Astrocyte (in vitro differentiated cells and primary cell): ENCODE measurements at regions not wholly inside any gene's neighbourhood (a gene's known extent, or its start where the extent isn't known, plus 50 kb on each side); places are given as distances from the start of the nearest gene placed in this dataset.

Experiments used
- DNase-seq: peaks from one replicate; pipeline ENCODE4 v3.0.0-alpha.2; 2010; ENCODE audit warnings: low read depth
- FAIRE-seq: peaks from 2 replicates; lab custom pipeline; 2011; peaks lifted over from hg19 to GRCh38; lab: Jason Lieb, UNC
- H2AFZ ChIP-seq: 2 replicates; pipeline ENCODE4 v1.6.0; 2012; ENCODE audit warnings: low read depth, low read length, inconsistent platforms
- H3K27ac ChIP-seq: 2 replicates; pipeline ENCODE4 v1.5.1; 2011; ENCODE audit warnings: low read depth, low read length, inconsistent platforms
- H3K27me3 ChIP-seq: 2 replicates; pipeline ENCODE4 v1.6.0; 2011; ENCODE audit warnings: low read length, inconsistent platforms; ENCODE audit not compliant: insufficient read depth
- H3K36me3 ChIP-seq: 2 replicates; pipeline ENCODE4 v1.5.1; 2011; ENCODE audit warnings: low read length, inconsistent platforms; ENCODE audit not compliant: insufficient read depth
- H3K4me1 ChIP-seq: 2 replicates; pipeline ENCODE4 v1.5.1; 2011; ENCODE audit warnings: low read length, inconsistent platforms; ENCODE audit not compliant: insufficient read depth
- H3K4me2 ChIP-seq: 2 replicates; pipeline ENCODE4 v1.6.0; 2012; ENCODE audit warnings: low read length, inconsistent platforms
- H3K4me3 ChIP-seq: 2 replicates; pipeline ENCODE4 v1.5.1; 2011; ENCODE audit warnings: low read depth, mild to moderate bottlenecking, low read length, inconsistent platforms; ENCODE audit not compliant: insufficient read depth
- H3K79me2 ChIP-seq: 2 replicates; pipeline ENCODE4 v1.6.0; 2012; ENCODE audit warnings: mild to moderate bottlenecking, low read length, inconsistent platforms; ENCODE audit not compliant: insufficient read depth
- H3K9ac ChIP-seq: 2 replicates; pipeline ENCODE4 v1.6.0; 2012; ENCODE audit warnings: mild to moderate bottlenecking, low read length, inconsistent platforms
- H3K9me3 ChIP-seq: 2 replicates; pipeline ENCODE4 v1.5.1; 2012; ENCODE audit warnings: low read depth, mild to moderate bottlenecking, low read length, inconsistent platforms; ENCODE audit not compliant: insufficient read depth
- H4K20me1 ChIP-seq: 2 replicates; pipeline ENCODE4 v1.6.0; 2012; ENCODE audit warnings: low read length, inconsistent platforms; ENCODE audit not compliant: insufficient read depth
- H3K27ac Mint-ChIP-seq: one replicate; pipeline ENCODE4 v1.8.0; 2021; ENCODE audit warnings: mild to moderate bottlenecking, mixed read lengths; ENCODE audit not compliant: unreplicated experiment
- H3K27me3 Mint-ChIP-seq: one replicate; pipeline ENCODE4 v1.8.0; 2021; ENCODE audit warnings: low read depth, mixed read lengths; ENCODE audit not compliant: unreplicated experiment
- H3K36me3 Mint-ChIP-seq: one replicate; pipeline ENCODE4 v1.8.0; 2021; ENCODE audit warnings: low read depth, mixed read lengths; ENCODE audit not compliant: unreplicated experiment
- H3K4me1 Mint-ChIP-seq: one replicate; pipeline ENCODE4 v1.8.0; 2021; ENCODE audit warnings: low read depth, mixed read lengths; ENCODE audit not compliant: unreplicated experiment
- H3K4me3 Mint-ChIP-seq: one replicate; pipeline ENCODE4 v1.8.0; 2021; ENCODE audit warnings: mild to moderate bottlenecking, moderate library complexity, mixed read lengths; ENCODE audit not compliant: unreplicated experiment
- H3K9me3 Mint-ChIP-seq: one replicate; pipeline ENCODE4 v1.8.0; 2021; ENCODE audit warnings: mild to moderate bottlenecking, mixed read lengths; ENCODE audit not compliant: unreplicated experiment
- EZH2 ChIP-seq: IDR thresholded peaks from 2 replicates; pipeline ENCODE4 v1.6.1; 2012; ENCODE audit warnings: mild to moderate bottlenecking, low read length, inconsistent platforms; ENCODE audit not compliant: insufficient read depth
- TF ChIP-seq, protein P1 (sequence below): IDR thresholded peaks from 2 replicates; pipeline ENCODE4 v1.5.1; 2011; ENCODE audit warnings: low read depth, mild to moderate bottlenecking, inconsistent platforms, low read length, moderate library complexity; ENCODE audit not compliant: insufficient read depth

GRCh38 chr13:80399340-80400163 is 58.6 kb upstream of the SPRY2 start:
- no peak for FAIRE-seq
- Histone ChIP-seq H4K20me1 (no peaks in the 10 kb centered on the region), H3K4me2 (no peak overlapping the region), H3K9ac (no peak overlapping the region), H3K27ac (no peak overlapping the region), H2AFZ (no peak overlapping the region), H3K4me3 (no peak overlapping the region), H3K9me3 (no peaks in the 10 kb centered on the region), H3K79me2 (no peaks in the 10 kb centered on the region), H3K27me3 (no peaks in the 10 kb centered on the region), H3K4me1 (no peaks in the 10 kb centered on the region), H3K36me3 (no peaks in the 10 kb centered on the region)
- TF ChIP-seq, protein P1, sequence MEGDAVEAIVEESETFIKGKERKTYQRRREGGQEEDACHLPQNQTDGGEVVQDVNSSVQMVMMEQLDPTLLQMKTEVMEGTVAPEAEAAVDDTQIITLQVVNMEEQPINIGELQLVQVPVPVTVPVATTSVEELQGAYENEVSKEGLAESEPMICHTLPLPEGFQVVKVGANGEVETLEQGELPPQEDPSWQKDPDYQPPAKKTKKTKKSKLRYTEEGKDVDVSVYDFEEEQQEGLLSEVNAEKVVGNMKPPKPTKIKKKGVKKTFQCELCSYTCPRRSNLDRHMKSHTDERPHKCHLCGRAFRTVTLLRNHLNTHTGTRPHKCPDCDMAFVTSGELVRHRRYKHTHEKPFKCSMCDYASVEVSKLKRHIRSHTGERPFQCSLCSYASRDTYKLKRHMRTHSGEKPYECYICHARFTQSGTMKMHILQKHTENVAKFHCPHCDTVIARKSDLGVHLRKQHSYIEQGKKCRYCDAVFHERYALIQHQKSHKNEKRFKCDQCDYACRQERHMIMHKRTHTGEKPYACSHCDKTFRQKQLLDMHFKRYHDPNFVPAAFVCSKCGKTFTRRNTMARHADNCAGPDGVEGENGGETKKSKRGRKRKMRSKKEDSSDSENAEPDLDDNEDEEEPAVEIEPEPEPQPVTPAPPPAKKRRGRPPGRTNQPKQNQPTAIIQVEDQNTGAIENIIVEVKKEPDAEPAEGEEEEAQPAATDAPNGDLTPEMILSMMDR = no peak
- TF ChIP-seq EZH2 = no peak
- Mint-ChIP-seq H3K4me1 (no peaks in the 10 kb centered on the region), H3K27me3 (no peaks in the 10 kb centered on the region), H3K4me3 (no peak overlapping the region), H3K9me3 (peaks cover 8% of the 10 kb centered on the region), H3K36me3 (no peaks in the 10 kb centered on the region), H3K27ac (no peak overlapping the region)
- no peak for DNase-seq
